IMR-90 (cell line): ENCODE measurements at regions not wholly inside any gene's neighbourhood (a gene's known extent, or its start where the extent isn't known, plus 50 kb on each side); places are given as distances from the start of the nearest gene placed in this dataset.

Experiments
- ATAC-seq: fragments of 200-7000 bp; cut with Tn5 transposase; 2 replicates; pipeline ENCODE4 v1.9.1; 2020; ENCODE audit warnings: low read depth, mild to moderate bottlenecking, moderate library complexity
- BruUV-seq: library from RNA; stranded (reverse); fragments of 400-500 nt; replicated peaks from 2 replicates; lab custom pipeline; 2021; lab: Mats Ljungman, UMichigan
- CTCF ChIA-PET: fragments of 300-600 bp; formaldehyde crosslinking; extraction: SDS; loops from one replicate; lab custom pipeline; 2021; ENCODE audit warnings: antibody characterized with exemption; lab: Yijun Ruan, JAX
- POLR2A ChIA-PET: fragments of 300-600 bp; sonication (Branson Sonifier 250); formaldehyde crosslinking; loops from one replicate; lab custom pipeline; 2022; ENCODE audit warnings: antibody characterized with exemption; ENCODE audit not compliant: unreplicated experiment; lab: Charles Lee
- DNase-seq: peaks from one replicate; pipeline ENCODE4 v3.0.0; 2013
- H2AFZ ChIP-seq: replicated peaks from 2 replicates; pipeline ENCODE3; 2013; ENCODE audit warnings: low read length, mild to moderate bottlenecking; ENCODE audit not compliant: poor library complexity
- H2AK5ac ChIP-seq: 2 replicates; pipeline ENCODE4 v1.6.1; 2013; ENCODE audit warnings: low read depth, low read length, inconsistent platforms
- H2AK9ac ChIP-seq: replicated peaks from 2 replicates; pipeline ENCODE3; 2013; ENCODE audit warnings: mild to moderate bottlenecking, low read depth, low read length, moderate library complexity; ENCODE audit not compliant: poor library complexity
- H2BK120ac ChIP-seq: 2 replicates; pipeline ENCODE4 v1.6.1; 2013; ENCODE audit warnings: low read depth, low read length, inconsistent platforms
- H2BK15ac ChIP-seq: 3 replicates; pipeline ENCODE4 v1.6.1; 2013; ENCODE audit warnings: low read depth, low read length, inconsistent platforms
- H2BK20ac ChIP-seq: 2 replicates; pipeline ENCODE4 v1.6.1; 2013; ENCODE audit warnings: low read depth, mild to moderate bottlenecking, inconsistent platforms, low read length, moderate library complexity
- H2BK5ac ChIP-seq: 2 replicates; pipeline ENCODE4 v1.6.1; 2013; ENCODE audit warnings: mild to moderate bottlenecking, low read depth, low read length, inconsistent platforms; ENCODE audit not compliant: poor library complexity, severe bottlenecking
- H3K14ac ChIP-seq: replicated peaks from 2 replicates; pipeline ENCODE4 v1.6.1; 2013; ENCODE audit warnings: low read depth, low read length, inconsistent platforms
- H3K18ac ChIP-seq: 2 replicates; pipeline ENCODE4 v1.6.1; 2013; ENCODE audit warnings: low read depth, low read length, control low read depth
- H3K23ac ChIP-seq: 2 replicates; pipeline ENCODE4 v1.6.1; 2013; ENCODE audit warnings: low read depth, low read length, inconsistent platforms
- H3K27ac ChIP-seq: 2 replicates; pipeline ENCODE4 v1.5.1; 2013; ENCODE audit warnings: mild to moderate bottlenecking, control low read depth, low read length; ENCODE audit not compliant: insufficient read depth
- H3K27me3 ChIP-seq: 2 replicates; pipeline ENCODE4 v1.6.1; 2013; ENCODE audit warnings: low read length; ENCODE audit not compliant: control insufficient read depth, insufficient read depth
- H3K36me3 ChIP-seq: 2 replicates; pipeline ENCODE4 v1.6.1; 2013; ENCODE audit warnings: low read length, mixed read lengths; ENCODE audit not compliant: control insufficient read depth, insufficient read depth
- H3K4ac ChIP-seq: 2 replicates; pipeline ENCODE4 v1.6.1; 2013; ENCODE audit warnings: low read depth, low read length, inconsistent platforms
- H3K4me1 ChIP-seq: 2 replicates; pipeline ENCODE4 v1.6.1; 2013; ENCODE audit warnings: low read length, mixed read lengths; ENCODE audit not compliant: control insufficient read depth, insufficient read depth
- H3K4me2 ChIP-seq: 2 replicates; pipeline ENCODE4 v1.6.1; 2013; ENCODE audit warnings: low read depth, mild to moderate bottlenecking, control low read depth, low read length, moderate library complexity
- H3K4me3 ChIP-seq: 2 replicates; pipeline ENCODE4 v1.5.1; 2013; ENCODE audit warnings: low read depth, mild to moderate bottlenecking, control low read depth, low read length, moderate library complexity; ENCODE audit not compliant: insufficient read depth
- H3K56ac ChIP-seq: 2 replicates; pipeline ENCODE4 v1.6.1; 2013; ENCODE audit warnings: low read length, inconsistent platforms; ENCODE audit not compliant: insufficient read depth; ENCODE audit errors: extremely low read depth
- H3K79me1 ChIP-seq, 2 experiments: 2 replicates each; pipeline ENCODE4 v1.6.1; 2013; ENCODE audit warnings: low read length in 2 of 2, inconsistent platforms in 1 of 2, low read depth in 1 of 2
- H3K9ac ChIP-seq: 2 replicates; pipeline ENCODE4 v1.6.1; 2013; ENCODE audit warnings: low read depth, low read length, control low read depth
- H3K9me1 ChIP-seq: 2 replicates; pipeline ENCODE4 v1.6.1; 2013; ENCODE audit warnings: low read length, inconsistent platforms; ENCODE audit not compliant: insufficient read depth
- H3K9me3 ChIP-seq: 2 replicates; pipeline ENCODE4 v1.6.1; 2013; ENCODE audit warnings: low read length; ENCODE audit not compliant: control insufficient read depth, insufficient read depth
- H4K20me1 ChIP-seq: 2 replicates; pipeline ENCODE4 v1.6.1; 2013; ENCODE audit warnings: low read length, inconsistent platforms; ENCODE audit not compliant: insufficient read depth
- H4K5ac ChIP-seq: 2 replicates; pipeline ENCODE4 v1.6.1; 2013; ENCODE audit warnings: mild to moderate bottlenecking, low read depth, low read length, control low read depth
- H4K8ac ChIP-seq, 2 experiments: 2 replicates each; pipeline ENCODE4 v1.6.1; 2013; ENCODE audit warnings: low read depth in 2 of 2, low read length in 2 of 2, control low read depth in 1 of 2, inconsistent platforms in 1 of 2
- H4K91ac ChIP-seq: 2 replicates; pipeline ENCODE4 v1.6.1; 2013; ENCODE audit warnings: low read depth, low read length, inconsistent platforms; ENCODE audit not compliant: insufficient read depth
- BHLHE40 ChIP-seq: fragments of 150-350 bp; IDR thresholded peaks from 2 replicates; pipeline ENCODE4 v1.6.1; 2016; ENCODE audit warnings: mild to moderate bottlenecking, low read depth, low read length
- CTCF ChIP-seq: conservative IDR thresholded peaks from 2 replicates; pipeline ENCODE4 v1.5.1; 2012; ENCODE audit warnings: mild to moderate bottlenecking, low read depth, low read length, improper control_type of control experiment
- FOS ChIP-seq: fragments of 150-350 bp; IDR thresholded peaks from 2 replicates; pipeline ENCODE4 v1.6.1; 2016; ENCODE audit warnings: low read depth, low read length
- MAZ ChIP-seq: IDR thresholded peaks from 2 replicates; pipeline ENCODE4 v1.6.1; 2012; ENCODE audit warnings: low read depth, mild to moderate bottlenecking, low read length, improper control_type of control experiment, moderate library complexity, borderline replicate concordance
- POLR2A ChIP-seq: IDR thresholded peaks from 2 replicates; pipeline ENCODE4 v1.6.1; 2012; ENCODE audit warnings: mild to moderate bottlenecking, low read depth, low read length
- RAD21 ChIP-seq: IDR thresholded peaks from 2 replicates; pipeline ENCODE4 v1.6.1; 2012; ENCODE audit warnings: low read length, improper control_type of control experiment
- USF2 ChIP-seq: fragments of 150-350 bp; IDR thresholded peaks from 2 replicates; pipeline ENCODE4 v1.6.1; 2017; ENCODE audit warnings: mild to moderate bottlenecking, antibody characterized with exemption, low read length, low read depth
- WGBS, 2 experiments: methylation state at CpG; one replicate each; pipeline versions ENCODE4 v1.1.5 to v1.1.7; 2013; ENCODE audit warnings: missing lambda C conversion rate in 2 of 2; ENCODE audit not compliant: insufficient read length in 1 of 2; ENCODE audit errors: extremely low coverage in 2 of 2; 5-methylcytosine and 5-hydroxymethylcytosine counted together
- dilution Hi-C: fragments of 300-500 bp; cut with HindIII; formaldehyde crosslinking; loops from one replicate; pipeline ENCODE4 v1.14.3; 2018; ENCODE audit warnings: low sequenced_read_pairs; ENCODE audit not compliant: unreplicated experiment
- in situ Hi-C: fragments of 300-500 bp; cut with MboI; formaldehyde crosslinking; loops from 3 replicates; pipeline ENCODE4 v1.14.3; 2019; ENCODE audit warnings: low sequenced_read_pairs, inconsistent platforms, mixed read lengths
- intact Hi-C: fragments of 100-400 bp; cut with micrococcal nuclease; formaldehyde crosslinking; loops from 2 replicates; pipeline ENCODE4 v1.10.0; 2022
- TF ChIP-seq, protein P1 (sequence below): fragments of 150-350 bp; IDR thresholded peaks from 2 replicates; pipeline ENCODE4 v1.6.1; 2016; ENCODE audit warnings: low read depth, mild to moderate bottlenecking, low read length, moderate library complexity, borderline replicate concordance

- Histone ChIP-seq H4K8ac (no peak overlapping the region), H3K4ac (no peak overlapping the region), H3K79me1 (no peaks in the 10 kb centered on the region), H2AFZ (no peak overlapping the region), H3K14ac (no peak overlapping the region), H3K4me2 (no peak overlapping the region), H3K9ac (no peak overlapping the region), H3K18ac (no peak overlapping the region), H2BK120ac (no peak overlapping the region), H3K27me3 (no peaks in the 10 kb centered on the region), H3K56ac (no peak overlapping the region), H3K27ac (no peak overlapping the region), H3K9me1 (no peaks in the 10 kb centered on the region), H3K4me3 (no peak overlapping the region), H2BK20ac (no peak overlapping the region), H2AK5ac (no peak overlapping the region), H2AK9ac (no peak overlapping the region), H3K36me3 (no peaks in the 10 kb centered on the region), H4K91ac (no peak overlapping the region), H3K9me3 (no peaks in the 10 kb centered on the region), H3K23ac (no peak overlapping the region), H3K4me1 (no peaks in the 10 kb centered on the region), H2BK15ac (no peak overlapping the region), H4K5ac (no peak overlapping the region), H2BK5ac (no peak overlapping the region), H4K20me1 (no peaks in the 10 kb centered on the region)
- dilution Hi-C loops (no loop called here), intact Hi-C loops (no loop called here), in situ Hi-C loops (no loop called here)
- ChIA-PET CTCF (interaction anchor here (0.6 kb wide), 1 partner anchor 519 kb away, joined by 3 read pairs; no protein-coding TSS in a partner anchor), POLR2A (no interaction called here)
- no TSS peak for BruUV-seq
- TF ChIP-seq MAZ (no peak), FOS (no peak), CTCF (no peak), BHLHE40 (no peak), USF2 (no peak), POLR2A (no peak), RAD21 (no peak)
- TF ChIP-seq, protein P1, sequence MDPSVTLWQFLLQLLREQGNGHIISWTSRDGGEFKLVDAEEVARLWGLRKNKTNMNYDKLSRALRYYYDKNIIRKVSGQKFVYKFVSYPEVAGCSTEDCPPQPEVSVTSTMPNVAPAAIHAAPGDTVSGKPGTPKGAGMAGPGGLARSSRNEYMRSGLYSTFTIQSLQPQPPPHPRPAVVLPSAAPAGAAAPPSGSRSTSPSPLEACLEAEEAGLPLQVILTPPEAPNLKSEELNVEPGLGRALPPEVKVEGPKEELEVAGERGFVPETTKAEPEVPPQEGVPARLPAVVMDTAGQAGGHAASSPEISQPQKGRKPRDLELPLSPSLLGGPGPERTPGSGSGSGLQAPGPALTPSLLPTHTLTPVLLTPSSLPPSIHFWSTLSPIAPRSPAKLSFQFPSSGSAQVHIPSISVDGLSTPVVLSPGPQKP: no peak
- WGBS, 2 experiments: no CpG with 5 or more reads among the region's 3 CpGs
- ATAC-seq: no peak
- DNase-seq: no peak
Observed at GRCh38 chr20:24134284-24134683, 145.7 kb upstream of the GGTLC1 start.
